Ovary (tissue), 1 donor: ENCODE measurements at regions not wholly inside any gene's neighbourhood (a gene's known extent, or its start where the extent isn't known, plus 50 kb on each side); places are given as distances from the start of the nearest gene placed in this dataset. TPM values are rescaled to one million over a fixed set of nuclear protein-coding genes. Genes with fewer than 3 reads are reported as not detected.

Experiments
- small RNA-seq: library from RNA; depleted of rRNA; stranded (forward); fragments of <200 nt; gene quantifications from one replicate; pipeline ENCODE3, GENCODE V24; 2016

Small RNA genes lying in the stretch of these regions (small RNA-seq; reads per million reads assigned to genes)
- gene RF00003 (not detected), gene RF00619 (not detected), gene RNA5SP536 (not detected), gene RNU6-1071P (not detected)
